ENCODE measurements at regions not wholly inside any gene's neighbourhood (a gene's known extent, or its start where the extent isn't known, plus 50 kb on each side); places are given as distances from the start of the nearest gene placed in this dataset.

DNA sequence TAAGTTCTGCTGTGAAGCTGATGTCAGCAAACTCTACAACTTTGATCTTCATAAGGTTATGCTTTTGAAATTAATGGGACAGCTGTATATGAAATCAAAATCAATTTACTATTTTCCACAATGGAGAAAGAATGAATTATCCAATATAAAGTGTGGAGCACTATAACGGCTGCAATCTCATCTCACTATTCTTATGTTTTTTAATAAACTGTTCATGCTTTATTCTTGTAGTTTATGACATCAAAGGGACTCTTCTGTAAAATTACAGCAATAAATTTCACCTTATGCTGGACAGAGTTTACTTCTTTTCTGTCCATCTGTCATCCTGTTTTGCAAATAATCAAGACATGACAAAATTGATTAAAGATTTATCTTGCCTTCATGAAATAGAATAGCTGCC, 192.5 kb downstream of the TECRL start:
- H3K9me3 Mint-ChIP-seq, result peaks cover 7 to 50% (median 18%) of the 10 kb centered on the region in 6 donors
- no peak overlapping the region for H3K27ac Mint-ChIP-seq
- no peak for DNase-seq
- H3K27me3 Mint-ChIP-seq (ENCODE audit: low read depth in 3 of 3), result no peaks in the 10 kb centered on the region
- no peak overlapping the region for H3K4me3 Mint-ChIP-seq
- H3K36me3 Mint-ChIP-seq, result peaks cover 0 to 4% (median 2%) of the 10 kb centered on the region in 3 donors
- H3K4me1 Mint-ChIP-seq, result no peaks in the 10 kb centered on the region

DNA sequence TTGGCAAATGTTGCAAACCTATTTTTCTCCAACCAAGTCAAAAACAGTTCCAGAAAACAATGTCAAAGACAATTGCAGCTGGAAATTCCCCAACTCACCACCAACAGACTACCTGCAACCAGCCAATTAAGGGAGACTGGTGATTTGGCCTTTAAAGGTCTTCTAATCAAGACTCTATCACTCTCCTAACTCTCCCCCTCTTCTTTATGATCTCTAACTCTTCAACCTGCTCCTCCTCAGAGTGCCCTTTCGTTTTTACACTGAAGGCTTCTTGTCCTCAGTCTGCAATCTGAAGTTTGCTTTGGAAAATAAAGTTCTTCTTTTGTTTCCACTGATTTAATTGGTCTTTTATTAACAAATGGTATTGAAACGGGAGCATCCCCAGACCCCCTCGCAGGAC, 203.9 kb downstream of the TECRL start:
- Mint-ChIP-seq H3K27ac (no peak overlapping the region), H3K27me3 (ENCODE audit: low read depth in 3 of 3) (no peaks in the 10 kb centered on the region), H3K36me3 (no peaks in the 10 kb centered on the region), H3K4me3 (no peak overlapping the region), H3K9me3 (peaks cover 9 to 49% (median 36%) of the 10 kb centered on the region in 6 donors), H3K4me1 (no peaks in the 10 kb centered on the region)
- DNase-seq, result no peak

DNA sequence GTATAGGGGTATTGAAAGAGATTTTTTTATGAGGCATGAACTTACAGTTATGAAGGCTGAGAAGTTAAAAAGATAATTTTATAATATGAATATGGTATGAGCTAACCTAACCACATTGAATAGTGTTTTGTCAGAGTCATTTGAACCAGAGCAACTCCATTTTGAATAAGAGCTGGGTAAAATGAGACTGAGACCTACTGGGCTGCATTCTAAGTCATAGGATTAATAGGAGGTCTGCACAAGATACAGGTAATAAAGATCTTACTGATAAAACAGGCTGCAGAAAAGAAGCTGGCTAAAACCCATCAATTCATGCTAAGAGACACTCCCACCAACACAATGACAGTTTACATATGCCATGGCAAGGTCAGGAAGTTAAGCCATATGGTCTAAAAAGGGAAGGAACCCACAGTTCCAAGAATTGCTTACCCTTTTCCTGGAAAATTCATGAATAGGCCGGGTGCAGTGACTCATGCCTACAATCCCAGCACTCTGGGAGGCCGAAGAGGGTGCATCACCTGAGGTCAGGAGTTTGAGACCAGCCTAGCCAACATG, 209.2 kb downstream of the TECRL start:
- no peaks in the 10 kb centered on the region for H3K27me3 Mint-ChIP-seq (ENCODE audit: low read depth in 3 of 3)
- H3K36me3 Mint-ChIP-seq, result no peaks in the 10 kb centered on the region
- H3K27ac Mint-ChIP-seq, result no peak overlapping the region
- H3K4me1 Mint-ChIP-seq, result no peaks in the 10 kb centered on the region
- H3K9me3 Mint-ChIP-seq, result peaks cover 7 to 41% (median 18%) of the 10 kb centered on the region in 6 donors
- H3K4me3 Mint-ChIP-seq, result no peak overlapping the region
- no peak for DNase-seq

DNA sequence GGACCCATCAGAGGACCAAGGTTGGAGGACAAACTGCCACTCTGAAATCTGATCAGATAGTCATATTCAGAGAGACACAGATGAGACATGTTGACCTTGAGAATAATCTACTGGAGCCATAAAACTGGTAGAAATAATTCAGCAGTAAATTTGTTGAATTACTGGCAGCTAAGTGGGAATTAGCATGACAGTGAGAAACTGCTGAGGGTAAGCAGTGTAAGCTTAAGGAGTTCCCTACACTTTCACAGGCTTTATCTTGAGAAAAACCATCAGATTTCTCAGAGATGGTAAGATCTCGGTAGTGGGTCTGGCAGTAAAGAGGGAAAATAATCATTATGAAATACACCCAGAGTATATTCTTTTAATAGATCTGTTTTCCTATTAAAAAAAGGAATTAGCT, 213.7 kb downstream of the TECRL start:
- no peak overlapping the region for H3K27ac Mint-ChIP-seq
- peaks cover 10 to 41% (median 23%) of the 10 kb centered on the region in 6 donors for H3K9me3 Mint-ChIP-seq
- no peak for DNase-seq
- no peak overlapping the region for H3K4me3 Mint-ChIP-seq
- no peaks in the 10 kb centered on the region for H3K4me1 Mint-ChIP-seq
- no peaks in the 10 kb centered on the region for H3K36me3 Mint-ChIP-seq
- H3K27me3 Mint-ChIP-seq (ENCODE audit: low read depth in 3 of 3), result no peaks in the 10 kb centered on the region

DNA sequence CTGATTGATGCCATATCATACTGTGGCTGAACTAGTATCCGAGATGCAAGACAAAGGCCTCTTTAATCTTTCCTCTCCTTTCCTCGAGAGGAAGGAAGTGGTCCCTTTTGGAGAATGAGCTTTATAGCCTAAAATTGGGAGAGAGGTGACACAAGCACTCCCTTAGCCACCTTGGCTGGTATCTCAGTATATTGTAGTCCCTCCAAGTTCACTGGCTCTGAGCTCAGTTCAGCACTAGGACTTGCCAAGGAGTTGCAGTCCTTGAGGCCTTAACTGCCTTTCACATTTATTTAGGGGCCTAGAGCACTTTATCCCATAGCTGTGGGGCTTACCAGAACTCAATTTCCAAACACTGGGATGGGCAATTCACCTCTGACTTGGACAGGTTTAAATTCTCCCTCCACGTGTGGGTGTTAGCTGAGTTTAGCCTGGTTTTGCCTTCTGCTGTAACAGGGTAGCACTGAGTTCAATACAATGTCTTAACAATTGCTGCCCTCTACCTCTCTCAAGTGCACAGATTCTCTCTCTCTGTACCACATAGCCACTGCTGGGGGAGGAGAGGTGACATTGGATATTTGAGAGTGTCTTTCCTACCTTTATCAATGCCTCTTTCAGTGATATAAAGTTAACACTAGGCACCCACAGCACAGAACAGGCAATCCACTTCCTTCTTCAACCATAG, 216.4 kb downstream of the TECRL start:
- H3K27ac Mint-ChIP-seq, result no peak overlapping the region
- DNase-seq, result no peak
- no peak overlapping the region for H3K4me3 Mint-ChIP-seq
- no peaks in the 10 kb centered on the region for H3K4me1 Mint-ChIP-seq
- peaks cover 6 to 56% (median 19%) of the 10 kb centered on the region in 6 donors for H3K9me3 Mint-ChIP-seq
- no peaks in the 10 kb centered on the region for H3K27me3 Mint-ChIP-seq (ENCODE audit: low read depth in 3 of 3)
- H3K36me3 Mint-ChIP-seq, result no peaks in the 10 kb centered on the region

DNA sequence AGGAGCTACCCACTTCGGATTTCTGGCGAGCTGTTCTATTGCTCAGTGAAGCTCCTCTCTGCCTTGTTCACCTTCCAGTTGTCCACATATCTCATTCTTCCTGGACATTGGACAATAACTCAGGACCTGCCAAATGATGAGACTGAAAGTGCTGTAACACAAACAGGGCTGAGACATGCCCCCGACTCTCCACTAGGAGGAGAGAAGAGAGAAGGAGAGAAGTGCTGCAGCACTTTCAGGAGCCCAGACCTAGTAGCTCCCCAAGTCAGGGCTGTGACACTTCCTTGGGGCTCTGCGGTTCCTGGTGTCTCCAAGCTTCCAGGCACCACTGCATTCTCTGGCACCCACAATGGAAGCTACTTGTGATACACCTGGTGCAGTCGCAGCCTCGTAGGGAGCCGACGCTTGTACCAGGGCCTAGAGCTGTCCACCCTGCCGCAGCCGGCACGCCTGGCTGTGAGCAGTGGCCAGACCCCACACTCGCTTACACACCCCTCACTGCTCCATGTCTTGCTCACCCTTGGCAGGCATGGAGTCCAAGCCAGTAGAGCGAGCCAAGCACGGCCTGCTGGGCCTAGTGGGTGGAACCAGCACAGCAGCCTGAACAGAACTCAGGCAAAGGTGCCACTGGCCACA, 234.9 kb downstream of the TECRL start:
- H3K27ac Mint-ChIP-seq, result no peak overlapping the region

DNA sequence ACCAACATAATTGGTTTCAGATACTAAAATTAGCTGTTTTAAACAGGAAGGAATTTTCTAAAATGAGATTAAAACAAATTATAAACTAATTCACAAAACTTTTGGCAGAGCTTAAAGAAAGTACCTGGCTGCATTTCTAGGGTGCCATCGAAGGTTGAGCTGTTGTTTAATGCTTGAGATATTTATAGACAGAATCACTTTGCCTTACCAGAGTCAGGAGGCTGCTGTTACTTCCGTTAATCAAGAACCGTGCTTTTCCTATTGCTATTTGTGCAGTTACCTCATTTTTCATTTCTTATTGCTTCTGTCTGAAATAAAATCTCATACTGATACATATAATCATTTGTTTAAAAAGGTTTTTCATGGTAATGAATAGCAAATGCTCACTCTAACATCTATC, 242.9 kb downstream of the TECRL start:
- Mint-ChIP-seq H3K4me1 (no peaks in the 10 kb centered on the region), H3K9me3 (peaks cover 3 to 40% (median 16%) of the 10 kb centered on the region in 6 donors), H3K4me3 (no peak overlapping the region), H3K27ac (no peak overlapping the region), H3K27me3 (ENCODE audit: low read depth in 3 of 3) (no peaks in the 10 kb centered on the region), H3K36me3 (peaks cover 0 to 3% (median 0%) of the 10 kb centered on the region in 3 donors)
- DNase-seq, result no peak

More for the DNA sequence above, 234.9 kb downstream of the TECRL start:
- no peak overlapping the region for H3K4me3 Mint-ChIP-seq
- peaks cover 4 to 21% (median 10%) of the 10 kb centered on the region in 6 donors for H3K9me3 Mint-ChIP-seq
- DNase-seq, result no peak
- H3K27me3 Mint-ChIP-seq (ENCODE audit: low read depth in 3 of 3), result no peaks in the 10 kb centered on the region
- no peaks in the 10 kb centered on the region for H3K36me3 Mint-ChIP-seq
- no peaks in the 10 kb centered on the region for H3K4me1 Mint-ChIP-seq

DNA sequence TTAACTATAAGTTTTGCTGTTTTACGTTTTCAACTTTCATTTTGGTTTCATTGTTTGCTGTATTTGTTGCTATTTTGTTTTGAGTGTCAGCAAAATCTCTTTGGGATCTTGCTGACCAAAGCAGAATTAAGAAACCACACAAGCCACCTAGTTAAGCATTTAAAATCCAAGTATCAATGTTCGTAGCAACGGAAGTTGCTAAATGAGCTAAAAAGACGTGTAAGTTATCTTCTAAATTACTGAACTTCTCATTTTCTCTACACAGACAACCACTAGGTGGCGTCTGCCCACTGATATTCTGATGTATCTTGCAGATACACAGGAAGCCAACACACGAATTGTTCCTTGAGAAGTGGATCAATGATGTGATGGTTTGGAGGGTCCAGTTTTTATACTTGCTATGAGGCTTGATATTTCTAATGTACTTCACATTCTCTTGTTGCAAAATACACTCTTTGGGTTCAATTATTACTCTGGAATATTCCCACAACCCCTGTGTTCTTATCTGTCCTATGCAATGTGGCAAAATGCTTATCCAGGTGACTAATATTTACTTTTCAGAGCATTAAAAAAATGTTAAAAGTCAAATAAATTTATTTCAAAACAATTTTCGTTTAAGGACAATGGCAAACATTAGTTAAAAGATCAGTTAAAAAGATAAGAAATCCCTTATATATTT, 250.5 kb downstream of the TECRL start:
- Mint-ChIP-seq H3K36me3 (no peaks in the 10 kb centered on the region), H3K27me3 (ENCODE audit: low read depth in 3 of 3) (no peaks in the 10 kb centered on the region), H3K27ac (no peak overlapping the region), H3K4me1 (no peaks in the 10 kb centered on the region), H3K9me3 (peaks cover 0 to 20% (median 5%) of the 10 kb centered on the region in 6 donors), H3K4me3 (no peak overlapping the region)
- DNase-seq, result peak in 1 of 3 donors; percentile 0

DNA sequence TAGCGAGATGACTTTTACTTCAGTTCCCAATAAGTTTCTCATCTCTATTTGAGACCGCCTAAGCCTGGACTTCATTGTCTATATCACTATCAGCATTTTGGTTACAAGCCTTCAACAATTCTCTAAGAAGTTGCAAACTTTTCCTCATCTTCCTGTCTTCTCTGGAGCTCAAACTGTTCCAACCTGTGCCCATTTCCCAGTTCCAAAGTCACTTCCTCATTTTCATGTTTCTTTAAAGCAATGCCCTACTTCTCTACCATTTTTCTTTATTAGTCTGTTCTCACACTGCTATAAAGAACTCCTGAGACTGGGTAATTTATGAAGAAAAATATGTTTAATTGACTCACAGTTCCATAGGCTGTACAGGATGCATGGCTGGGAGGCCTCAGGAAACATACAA, 251.9 kb downstream of the TECRL start:
- no peak overlapping the region for H3K27ac Mint-ChIP-seq
- no peaks in the 10 kb centered on the region for H3K27me3 Mint-ChIP-seq (ENCODE audit: low read depth in 3 of 3)
- DNase-seq, result no peak
- no peaks in the 10 kb centered on the region for H3K36me3 Mint-ChIP-seq
- H3K9me3 Mint-ChIP-seq, result peaks cover 0 to 20% (median 5%) of the 10 kb centered on the region in 6 donors
- no peak overlapping the region for H3K4me3 Mint-ChIP-seq
- H3K4me1 Mint-ChIP-seq, result no peaks in the 10 kb centered on the region

DNA sequence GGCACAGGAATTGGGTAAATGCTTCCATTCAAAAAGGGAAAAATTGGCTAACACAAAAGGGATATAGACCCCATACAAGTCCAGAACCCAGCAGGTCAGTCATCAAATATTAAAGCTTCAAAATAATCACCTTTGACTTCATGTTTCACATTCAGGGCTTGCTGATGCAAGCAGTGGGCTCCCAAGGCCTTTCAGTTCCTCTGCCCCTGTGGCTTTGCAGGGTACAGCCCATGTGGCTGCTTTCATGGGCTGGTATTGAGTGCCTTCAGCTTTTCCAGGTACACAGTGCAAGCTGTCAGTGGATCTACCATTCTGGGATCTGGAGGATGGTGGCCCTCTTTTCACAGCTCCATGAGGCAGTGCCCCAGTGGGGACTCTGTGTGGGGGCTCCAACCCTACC, 253.0 kb downstream of the TECRL start:
- Mint-ChIP-seq H3K27me3 (ENCODE audit: low read depth in 3 of 3) (no peaks in the 10 kb centered on the region), H3K36me3 (no peaks in the 10 kb centered on the region), H3K9me3 (peaks cover 0 to 20% (median 5%) of the 10 kb centered on the region in 6 donors)

DNA sequence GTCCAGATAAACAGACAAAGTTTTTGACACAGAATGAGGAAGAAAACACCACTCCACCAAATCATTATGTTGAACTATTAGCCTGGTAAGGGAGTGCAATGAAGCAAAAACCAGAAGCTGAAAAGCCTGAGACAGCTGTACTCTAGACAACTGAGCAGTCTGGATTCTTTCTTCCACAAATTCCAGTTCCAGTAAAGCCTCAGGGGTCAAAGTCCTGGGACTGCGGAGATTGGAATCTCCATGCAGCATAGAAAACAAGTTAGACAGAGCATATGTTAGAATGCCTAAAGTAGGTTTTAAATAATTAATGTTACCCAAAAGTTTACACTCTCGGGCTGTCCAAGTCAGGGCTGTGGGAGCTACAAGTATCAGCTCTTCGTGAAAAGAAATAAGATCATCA, 263.2 kb downstream of the TECRL start:
- no peak for DNase-seq
- Mint-ChIP-seq H3K4me1 (no peaks in the 10 kb centered on the region), H3K36me3 (no peaks in the 10 kb centered on the region), H3K27me3 (ENCODE audit: low read depth in 3 of 3) (peaks cover 0 to 2% (median 0%) of the 10 kb centered on the region in 3 donors), H3K27ac (no peak overlapping the region), H3K9me3 (peaks cover 14 to 70% (median 37%) of the 10 kb centered on the region in 6 donors), H3K4me3 (no peak overlapping the region)

More for the DNA sequence above, 253.0 kb downstream of the TECRL start:
- no peak for DNase-seq
- no peaks in the 10 kb centered on the region for H3K4me1 Mint-ChIP-seq
- no peak overlapping the region for H3K27ac Mint-ChIP-seq
- no peak overlapping the region for H3K4me3 Mint-ChIP-seq

DNA sequence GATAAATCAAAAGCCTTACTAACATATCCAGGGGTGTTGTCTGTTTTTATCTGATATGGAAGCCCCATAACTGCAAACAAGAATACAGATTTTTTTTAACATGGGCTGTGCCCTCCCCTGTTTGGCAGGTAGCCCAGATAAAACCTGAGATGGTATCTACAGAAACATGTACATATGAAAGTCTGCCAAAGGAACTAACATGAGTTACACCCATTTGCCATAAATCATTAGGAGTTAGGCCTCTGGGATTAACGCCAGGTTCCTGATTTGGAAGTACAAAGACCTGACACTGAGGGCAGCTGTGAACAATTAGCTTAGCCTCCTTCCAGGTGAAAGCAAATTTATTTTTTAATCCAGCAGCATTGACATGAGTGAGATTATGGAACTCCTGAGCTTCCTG, 264.3 kb downstream of the TECRL start:
- Mint-ChIP-seq H3K36me3 (no peaks in the 10 kb centered on the region), H3K9me3 (peaks cover 14 to 79% (median 42%) of the 10 kb centered on the region in 6 donors), H3K4me3 (no peak overlapping the region), H3K4me1 (no peaks in the 10 kb centered on the region), H3K27ac (no peak overlapping the region), H3K27me3 (ENCODE audit: low read depth in 3 of 3) (peaks cover 0 to 2% (median 0%) of the 10 kb centered on the region in 3 donors)
- DNase-seq, result no peak

DNA sequence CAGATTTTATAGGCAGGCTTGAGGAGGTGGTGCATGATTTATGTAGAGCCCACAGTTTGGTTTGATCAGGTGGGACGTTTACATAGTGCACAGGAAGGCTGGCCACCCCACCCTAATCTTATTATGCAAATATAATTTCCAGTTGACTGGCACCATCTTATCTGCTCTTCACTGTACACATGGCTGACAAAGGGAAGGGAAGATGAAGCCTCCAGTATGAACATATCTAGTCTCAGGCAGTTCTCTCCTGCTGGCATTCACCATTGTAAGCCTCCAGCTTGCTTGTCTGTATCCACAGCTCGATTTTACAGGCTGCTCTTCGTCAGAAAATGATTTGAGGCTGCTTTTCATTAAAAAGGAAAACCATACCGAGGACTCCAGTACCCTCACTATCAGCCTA, 278.3 kb downstream of the TECRL start:
- H3K27me3 Mint-ChIP-seq (ENCODE audit: low read depth in 3 of 3), result no peaks in the 10 kb centered on the region
- no peaks in the 10 kb centered on the region for H3K4me1 Mint-ChIP-seq
- no peak overlapping the region for H3K4me3 Mint-ChIP-seq
- no peaks in the 10 kb centered on the region for H3K36me3 Mint-ChIP-seq
- H3K9me3 Mint-ChIP-seq, result peaks cover 4 to 27% (median 11%) of the 10 kb centered on the region in 6 donors
- H3K27ac Mint-ChIP-seq, result no peak overlapping the region
- DNase-seq, result no peak

DNA sequence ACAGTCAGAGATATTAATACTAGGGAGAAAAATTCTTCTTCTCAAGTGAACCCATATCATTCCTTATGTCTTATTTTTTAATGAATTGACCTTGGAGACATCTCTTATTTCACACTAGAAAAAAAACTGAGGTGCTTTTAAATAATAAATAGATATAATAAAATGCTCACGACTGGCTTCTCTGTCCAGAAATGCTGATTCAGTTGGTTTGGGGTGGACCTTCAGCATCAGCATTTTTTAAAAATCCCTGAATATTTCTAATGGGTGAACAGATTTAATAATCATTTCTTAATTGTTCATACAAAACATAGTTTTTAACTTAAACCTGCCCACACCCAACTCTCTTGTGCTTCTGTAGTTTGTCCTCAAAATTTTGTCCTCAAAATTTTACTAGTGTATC, 283.9 kb downstream of the TECRL start:
- Mint-ChIP-seq H3K9me3 (peaks cover 8 to 38% (median 16%) of the 10 kb centered on the region in 6 donors), H3K27ac (no peak overlapping the region), H3K36me3 (no peaks in the 10 kb centered on the region), H3K4me1 (no peaks in the 10 kb centered on the region), H3K27me3 (ENCODE audit: low read depth in 3 of 3) (no peaks in the 10 kb centered on the region), H3K4me3 (no peak overlapping the region)
- no peak for DNase-seq
